NCI-H524 (cell line): ENCODE measurements at regions not wholly inside any gene's neighbourhood (a gene's known extent, or its start where the extent isn't known, plus 50 kb on each side); places are given as distances from the start of the nearest gene placed in this dataset.
"Not testable (repeated sequence)": the region's sequence is repeated elsewhere in the genome, so short reads cannot be mapped to it uniquely, and the experiment has no call there.

Source experiments
- DNase-seq, 2 experiments: peaks; one replicate each; lab custom pipeline; 2025; lab: John Stamatoyannopoulos, UW

GRCh38 chr7:10579561-10579960 lies 394.1 kb upstream of the PHF14 start:
- no peak for DNase-seq

- DNase-seq: no peak
These were observed 388.8 kb upstream of the PHF14 start for GRCh38 chr7:10584886-10585285.

- no peak for DNase-seq
These were observed 385.6 kb upstream of the PHF14 start for GRCh38 chr7:10588084-10588483.

GRCh38 chr7:10592604-10593003 lies 381.1 kb upstream of the PHF14 start:
- no peak for DNase-seq

GRCh38 chr7:10593080-10593479 lies 380.6 kb upstream of the PHF14 start:
- no peak for DNase-seq

- DNase-seq: no peak
These were observed 376.8 kb upstream of the PHF14 start for GRCh38 chr7:10596827-10597226.

GRCh38 chr7:10604128-10604527 lies 369.5 kb upstream of the PHF14 start:
- DNase-seq: no peak

- no peak for DNase-seq
These were observed 360.7 kb upstream of the PHF14 start for GRCh38 chr7:10612950-10613349.

GRCh38 chr7:10618953-10619352 lies 354.7 kb upstream of the PHF14 start:
- no peak for DNase-seq

- DNase-seq: no peak
These were observed 341.0 kb upstream of the PHF14 start for GRCh38 chr7:10632712-10633111.

- no peak for DNase-seq
These were observed 339.4 kb upstream of the PHF14 start for GRCh38 chr7:10634239-10634638.

GRCh38 chr7:10637991-10638390 lies 335.7 kb upstream of the PHF14 start:
- no peak for DNase-seq

GRCh38 chr7:10643545-10643944 lies 330.1 kb upstream of the PHF14 start:
- no peak for DNase-seq

- DNase-seq: peak in 1 of 2 experiments; percentile 15
These were observed 328.8 kb upstream of the PHF14 start for GRCh38 chr7:10644849-10645248.

GRCh38 chr7:10646194-10646593 lies 327.5 kb upstream of the PHF14 start:
- no peak for DNase-seq

GRCh38 chr7:10648289-10648688 lies 325.4 kb upstream of the PHF14 start:
- no peak for DNase-seq

- not testable (repeated sequence) for DNase-seq
These were observed 324.6 kb upstream of the PHF14 start for GRCh38 chr7:10649120-10649519.

GRCh38 chr7:10655031-10655430 lies 318.6 kb upstream of the PHF14 start:
- no peak for DNase-seq

GRCh38 chr7:10657201-10657600 lies 316.5 kb upstream of the PHF14 start:
- no peak for DNase-seq

GRCh38 chr7:10657837-10658236 lies 315.8 kb upstream of the PHF14 start:
- no peak for DNase-seq

GRCh38 chr7:10662491-10662890 lies 311.2 kb upstream of the PHF14 start:
- no peak for DNase-seq

GRCh38 chr7:10662982-10663884 lies 310.4 kb upstream of the PHF14 start:
- no peak for DNase-seq

- peak; percentile 76 to 95 for DNase-seq
These were observed 301.5 kb upstream of the PHF14 start for GRCh38 chr7:10672186-10672585.

- peak in 1 of 2 experiments; percentile 72 for DNase-seq
These were observed 296.5 kb upstream of the PHF14 start for GRCh38 chr7:10677211-10677610.
